HG02610 (cell line): ENCODE measurements at regions not wholly inside any gene's neighbourhood (a gene's known extent, or its start where the extent isn't known, plus 50 kb on each side); places are given as distances from the start of the nearest gene placed in this dataset.
"Not testable (repeated sequence)": the region's sequence is repeated elsewhere in the genome, so short reads cannot be mapped to it uniquely, and the experiment has no call there.

Experiments
- ATAC-seq: cut with Tn5 transposase; IDR thresholded peaks from one replicate; pipeline ENCODE4 v1.9.1; 2021; ENCODE audit warnings: mild to moderate bottlenecking, moderate library complexity; ENCODE audit not compliant: unreplicated experiment

DNA sequence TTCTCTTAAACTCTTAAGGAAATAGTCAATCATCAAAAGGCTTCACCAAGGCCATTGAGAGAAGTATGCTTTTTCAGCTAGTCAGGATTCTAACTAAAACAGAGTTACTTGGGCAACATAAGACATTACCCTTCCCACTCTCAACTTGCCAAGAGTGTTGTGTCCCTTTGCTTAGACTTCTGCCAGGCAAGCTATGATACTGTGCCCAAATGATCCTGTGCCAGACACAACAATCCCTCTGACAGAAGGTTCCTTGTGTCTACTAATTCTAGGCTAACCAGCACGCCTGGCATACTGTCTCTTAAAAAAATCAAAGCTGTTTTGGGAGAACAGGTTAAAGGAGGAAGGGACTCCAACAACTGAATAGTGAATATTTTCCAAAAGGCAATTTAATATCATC, 750.6 kb downstream of the CDY1 start:
- ATAC-seq = not testable (repeated sequence)

DNA sequence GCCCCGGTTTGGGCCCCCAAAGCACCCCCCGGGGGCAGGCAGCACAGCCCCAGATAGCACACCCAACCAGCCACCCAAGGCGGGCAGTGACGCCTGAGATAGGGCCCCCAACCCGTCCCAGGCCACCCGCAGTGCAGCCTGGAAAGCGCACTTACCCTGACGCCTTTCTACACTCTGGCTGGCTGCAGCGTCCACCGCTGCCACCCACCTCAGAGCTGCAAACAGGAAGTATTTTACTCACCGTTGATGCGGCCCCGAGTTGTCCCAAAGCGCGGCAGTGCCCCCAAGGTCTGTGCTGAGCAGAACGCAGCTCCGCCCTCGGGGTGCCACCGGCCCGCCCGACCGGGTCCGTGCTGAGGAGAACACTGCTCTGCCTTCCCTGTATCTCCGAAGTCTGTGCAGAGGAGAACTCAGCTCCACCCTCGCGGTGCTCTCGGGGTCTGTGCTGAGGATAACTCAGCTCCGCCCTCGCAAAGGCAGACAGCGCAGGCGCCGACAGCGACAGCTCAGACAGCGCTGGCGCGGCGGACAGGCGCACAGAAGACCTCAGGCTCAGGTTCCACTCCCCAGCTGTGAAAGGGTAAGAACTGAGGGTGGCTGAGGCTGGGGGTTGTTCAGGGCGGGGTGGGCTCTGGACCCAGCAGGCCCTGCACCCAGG, 786.9 kb downstream of the CDY1 start:
- ATAC-seq = no peak

DNA sequence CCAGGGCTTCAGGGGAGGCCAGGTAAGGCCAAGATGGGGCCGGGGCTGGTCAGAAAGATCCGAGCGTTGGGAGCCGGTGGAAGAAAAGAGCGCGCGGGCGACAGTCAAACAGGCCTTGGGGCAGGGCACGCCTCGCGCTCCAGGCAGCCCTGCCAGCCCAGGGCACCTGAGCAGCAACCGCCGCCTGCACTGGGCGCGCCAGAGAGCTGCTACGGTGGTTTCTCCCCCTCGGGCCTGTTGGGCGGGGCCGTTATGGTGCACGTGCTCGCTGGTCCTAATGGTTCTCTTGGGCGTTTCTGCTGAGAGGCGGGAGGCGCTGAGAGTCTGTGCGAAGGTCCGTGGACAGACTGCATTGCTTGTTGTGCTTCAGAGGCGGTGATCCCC, 787.4 kb downstream of the CDY1 start:
- no peak for ATAC-seq
